Small intestine (tissue), 7 donors: ENCODE measurements at regions not wholly inside any gene's neighbourhood (a gene's known extent, or its start where the extent isn't known, plus 50 kb on each side); places are given as distances from the start of the nearest gene placed in this dataset.
"Not testable (repeated sequence)": the region's sequence is repeated elsewhere in the genome, so short reads cannot be mapped to it uniquely, and the experiment has no call there.

ENCODE experiments used
- DNase-seq, 2 donors: peaks; one replicate each; pipeline versions ENCODE4 v3.0.0 to v3.0.0-alpha.2; 2013
- FAIRE-seq: peaks from 2 replicates; lab custom pipeline; 2012; peaks lifted over from hg19 to GRCh38; lab: Jason Lieb, UNC
- H3K27ac ChIP-seq, 3 donors: one replicate each; pipeline ENCODE4 v1.5.1; 2013; ENCODE audit warnings: low read length in 2 of 3, mild to moderate bottlenecking in 2 of 3, control low read depth in 1 of 3, inconsistent platforms in 1 of 3, low read depth in 1 of 3, moderate library complexity in 1 of 3
- H3K27me3 ChIP-seq, 3 donors: one replicate each; pipeline ENCODE4 v1.6.1; 2013; ENCODE audit warnings: low read length in 3 of 3, inconsistent platforms in 1 of 3; ENCODE audit not compliant: control insufficient read depth in 3 of 3, insufficient read depth in 3 of 3
- H3K36me3 ChIP-seq, 3 donors: one replicate each; pipeline ENCODE4 v1.6.1; 2013; ENCODE audit warnings: low read length in 3 of 3, inconsistent platforms in 1 of 3, low read depth in 1 of 3, mild to moderate bottlenecking in 1 of 3, moderate library complexity in 1 of 3; ENCODE audit not compliant: control insufficient read depth in 3 of 3, insufficient read depth in 2 of 3
- H3K4me1 ChIP-seq, 3 donors: one replicate each; pipeline ENCODE4 v1.6.1; 2013; ENCODE audit warnings: low read length in 2 of 3, inconsistent platforms in 1 of 3, low read depth in 1 of 3, mild to moderate bottlenecking in 1 of 3, moderate library complexity in 1 of 3; ENCODE audit not compliant: control insufficient read depth in 3 of 3, insufficient read depth in 2 of 3
- H3K4me3 ChIP-seq, 3 donors: one replicate each; pipeline ENCODE4 v1.5.1; 2013; ENCODE audit warnings: low read length in 3 of 3, control low read depth in 1 of 3, inconsistent platforms in 1 of 3, low read depth in 1 of 3, mild to moderate bottlenecking in 1 of 3, moderate library complexity in 1 of 3
- H3K9me3 ChIP-seq, 2 donors: one replicate each; pipeline ENCODE4 v1.6.1; 2013; ENCODE audit warnings: low read depth in 1 of 2, low read length in 1 of 2; ENCODE audit not compliant: control insufficient read depth in 2 of 2, insufficient read depth in 1 of 2
- WGBS, 3 donors: extraction: QIAGEN DNeasy Blood & Tissue Kit; methylation state at CpG; one replicate each; pipeline ENCODE4 v1.1.7; 2013; 5-methylcytosine and 5-hydroxymethylcytosine counted together
- donor health status: healthy with polysubstance abuse.
- donor health status: control.
- donor health status: control.
- donor health status: Bipolar disorder and iron deficiency.
- donor health status: healthy.

- 41 to 52% (median 49%) methylated on average over 2 of the region's 2 CpGs for whole genome bisulfite sequencing, 3 donors
- Histone ChIP-seq H3K36me3 (no peaks in the 10 kb centered on the region), H3K27me3 (peaks cover 0 to 28% (median 4%) of the 10 kb centered on the region in 3 donors), H3K27ac (no peak overlapping the region), H3K9me3 (peaks cover 0 to 8% of the 10 kb centered on the region in 2 donors), H3K4me3 (no peak overlapping the region), H3K4me1 (peaks cover 1 to 19% (median 3%) of the 10 kb centered on the region in 3 donors)
- FAIRE-seq: no peak
- no peak for DNase-seq
Measured at GRCh38 chr9:129434187-129434586, 186.7 kb downstream of the C9orf50 start.

- no peak for FAIRE-seq
Measured at GRCh38 chr9:129432297-129433154, 188.4 kb downstream of the C9orf50 start.

GRCh38 chr9:129430940-129431643 is 189.8 kb downstream of the C9orf50 start:
- no peak overlapping the region for H3K4me3 ChIP-seq
- FAIRE-seq (no peak), DNase-seq (no peak)
- 84 to 90% (median 86%) methylated on average over 18 of the region's 18 CpGs for WGBS, 3 donors
- H3K4me1 ChIP-seq: peaks cover 0 to 5% (median 0%) of the 10 kb centered on the region in 3 donors
- H3K27ac ChIP-seq: no peak overlapping the region
- no peaks in the 10 kb centered on the region for H3K36me3 ChIP-seq
- peaks cover 0 to 2% (median 0%) of the 10 kb centered on the region in 3 donors for H3K27me3 ChIP-seq
- peaks cover 0 to 6% of the 10 kb centered on the region in 2 donors for H3K9me3 ChIP-seq

More at GRCh38 chr9:129432297-129433154, 188.4 kb downstream of the C9orf50 start:
- peaks cover 0 to 6% of the 10 kb centered on the region in 2 donors for H3K9me3 ChIP-seq
- H3K27ac ChIP-seq: no peak overlapping the region
- no peak for DNase-seq
- WGBS, 3 donors: 50 to 67% (median 54%) methylated on average over 15 of the region's 15 CpGs
- H3K4me3 ChIP-seq: no peak overlapping the region
- peaks cover 0 to 11% (median 0%) of the 10 kb centered on the region in 3 donors for H3K4me1 ChIP-seq
- H3K36me3 ChIP-seq: no peaks in the 10 kb centered on the region
- peaks cover 0 to 16% (median 0%) of the 10 kb centered on the region in 3 donors for H3K27me3 ChIP-seq

GRCh38 chr9:129428864-129429577 is 191.9 kb downstream of the C9orf50 start:
- no peak overlapping the region for H3K27ac ChIP-seq
- peaks cover 0 to 3% of the 10 kb centered on the region in 2 donors for H3K9me3 ChIP-seq
- no peaks in the 10 kb centered on the region for H3K36me3 ChIP-seq
- peaks cover 0 to 5% (median 0%) of the 10 kb centered on the region in 3 donors for H3K4me1 ChIP-seq
- DNase-seq (no peak), FAIRE-seq (no peak)
- WGBS, 3 donors: 78 to 86% (median 85%) methylated on average over 9 of the region's 9 CpGs
- no peaks in the 10 kb centered on the region for H3K27me3 ChIP-seq
- no peak overlapping the region for H3K4me3 ChIP-seq

GRCh38 chr9:129427149-129427548 is 193.8 kb downstream of the C9orf50 start:
- peaks cover 0 to 14% (median 0%) of the 10 kb centered on the region in 3 donors for H3K4me1 ChIP-seq
- H3K36me3 ChIP-seq: no peaks in the 10 kb centered on the region
- H3K4me3 ChIP-seq: no peak overlapping the region
- FAIRE-seq (no peak), DNase-seq (no peak)
- H3K27ac ChIP-seq: no peak overlapping the region
- WGBS, 3 donors: 71 to 80% (median 72%) methylated on average over 9 of the region's 9 CpGs
- no peaks in the 10 kb centered on the region for H3K9me3 ChIP-seq
- no peaks in the 10 kb centered on the region for H3K27me3 ChIP-seq

GRCh38 chr9:129423755-129424154 is 197.1 kb downstream of the C9orf50 start:
- WGBS, 3 donors: 88 to 92% (median 90%) methylated on average over 8 of the region's 8 CpGs
- DNase-seq, H3K27me3 ChIP-seq, H3K9me3 ChIP-seq, FAIRE-seq, H3K27ac ChIP-seq, H3K36me3 ChIP-seq, H3K4me3 ChIP-seq: not testable (repeated sequence)
- H3K4me1 ChIP-seq: peaks cover 0 to 18% (median 0%) of the 10 kb centered on the region in 3 donors

GRCh38 chr9:129423216-129423615 is 197.7 kb downstream of the C9orf50 start:
- WGBS, 3 donors: 65 to 70% (median 68%) methylated on average over 6 of the region's 6 CpGs
- Histone ChIP-seq H3K36me3 (no peaks in the 10 kb centered on the region), H3K4me1 (peaks cover 0 to 13% (median 0%) of the 10 kb centered on the region in 3 donors), H3K4me3 (no peak overlapping the region), H3K27ac (no peak overlapping the region), H3K27me3 (no peaks in the 10 kb centered on the region), H3K9me3 (peaks cover 0 to 6% of the 10 kb centered on the region in 2 donors)
- DNase-seq: no peak
- FAIRE-seq: no peak

- WGBS, 3 donors: 43 to 60% (median 50%) methylated on average over 12 of the region's 12 CpGs
- Histone ChIP-seq H3K4me1 (peaks cover 0 to 13% (median 0%) of the 10 kb centered on the region in 3 donors), H3K9me3 (peaks cover 0 to 6% of the 10 kb centered on the region in 2 donors), H3K27me3 (no peaks in the 10 kb centered on the region), H3K27ac (peak overlapping the region in 2 of 3 donors; percentile 44 to 46), H3K36me3 (no peaks in the 10 kb centered on the region), H3K4me3 (no peak overlapping the region)
- no peak for DNase-seq
- no peak for FAIRE-seq
Measured at GRCh38 chr9:129422843-129423192, 198.1 kb downstream of the C9orf50 start.
